KMS-11 (cell line): ENCODE measurements at regions not wholly inside any gene's neighbourhood (a gene's known extent, or its start where the extent isn't known, plus 50 kb on each side); places are given as distances from the start of the nearest gene placed in this dataset.

ENCODE experiments used
- H2AFZ ChIP-seq: fragments of 200-600 bp; sonication (generic); 2 replicates; pipeline ENCODE4 v1.6.1; 2016; ENCODE audit warnings: antibody characterized with exemption, mixed run types, low read depth
- H3K27ac ChIP-seq: fragments of 200-600 bp; sonication (generic); 2 replicates; pipeline ENCODE4 v1.6.1; 2016; ENCODE audit warnings: mild to moderate bottlenecking, mixed run types
- H3K27me3 ChIP-seq: fragments of 200-600 bp; sonication (generic); 2 replicates; pipeline ENCODE4 v1.6.1; 2017; ENCODE audit warnings: mild to moderate bottlenecking, low read depth, mixed run types, moderate library complexity; ENCODE audit not compliant: insufficient read depth
- H3K36me3 ChIP-seq: fragments of 200-600 bp; sonication (generic); 2 replicates; pipeline ENCODE4 v1.6.1; 2017; ENCODE audit warnings: mild to moderate bottlenecking, mixed run types; ENCODE audit not compliant: insufficient read depth
- H3K4me1 ChIP-seq: fragments of 200-600 bp; sonication (generic); 2 replicates; pipeline ENCODE4 v1.6.1; 2016; ENCODE audit warnings: mild to moderate bottlenecking, low read depth, mixed run types; ENCODE audit not compliant: poor library complexity, severe bottlenecking
- H3K4me2 ChIP-seq: fragments of 200-600 bp; sonication (generic); 2 replicates; pipeline ENCODE4 v1.7.0; 2016; ENCODE audit warnings: mild to moderate bottlenecking, mixed run types
- H3K4me3 ChIP-seq: fragments of 200-600 bp; sonication (generic); IDR thresholded peaks from 2 replicates; pipeline ENCODE4 v1.6.1; 2017; ENCODE audit warnings: low read depth, low read length, mixed read lengths; ENCODE audit not compliant: insufficient read depth
- H3K79me2 ChIP-seq: fragments of 200-600 bp; sonication (generic); 2 replicates; pipeline ENCODE4 v1.6.1; 2016; ENCODE audit warnings: low read depth, mixed run types; ENCODE audit not compliant: insufficient read depth
- H3K9ac ChIP-seq: fragments of 200-600 bp; sonication (generic); 2 replicates; pipeline ENCODE4 v1.6.1; 2016; ENCODE audit warnings: mild to moderate bottlenecking, mixed run types
- H4K20me1 ChIP-seq: fragments of 200-600 bp; sonication (generic); 2 replicates; pipeline ENCODE4 v1.6.1; 2016; ENCODE audit warnings: mild to moderate bottlenecking, mixed run types; ENCODE audit not compliant: insufficient read depth
- TF ChIP-seq, protein P1 (sequence below): fragments of 200-600 bp; sonication (generic); conservative IDR thresholded peaks from 2 replicates; pipeline ENCODE4 v1.6.1; 2017; ENCODE audit warnings: low read depth, mild to moderate bottlenecking, antibody characterized with exemption, low read length, moderate library complexity, mixed read lengths

DNA sequence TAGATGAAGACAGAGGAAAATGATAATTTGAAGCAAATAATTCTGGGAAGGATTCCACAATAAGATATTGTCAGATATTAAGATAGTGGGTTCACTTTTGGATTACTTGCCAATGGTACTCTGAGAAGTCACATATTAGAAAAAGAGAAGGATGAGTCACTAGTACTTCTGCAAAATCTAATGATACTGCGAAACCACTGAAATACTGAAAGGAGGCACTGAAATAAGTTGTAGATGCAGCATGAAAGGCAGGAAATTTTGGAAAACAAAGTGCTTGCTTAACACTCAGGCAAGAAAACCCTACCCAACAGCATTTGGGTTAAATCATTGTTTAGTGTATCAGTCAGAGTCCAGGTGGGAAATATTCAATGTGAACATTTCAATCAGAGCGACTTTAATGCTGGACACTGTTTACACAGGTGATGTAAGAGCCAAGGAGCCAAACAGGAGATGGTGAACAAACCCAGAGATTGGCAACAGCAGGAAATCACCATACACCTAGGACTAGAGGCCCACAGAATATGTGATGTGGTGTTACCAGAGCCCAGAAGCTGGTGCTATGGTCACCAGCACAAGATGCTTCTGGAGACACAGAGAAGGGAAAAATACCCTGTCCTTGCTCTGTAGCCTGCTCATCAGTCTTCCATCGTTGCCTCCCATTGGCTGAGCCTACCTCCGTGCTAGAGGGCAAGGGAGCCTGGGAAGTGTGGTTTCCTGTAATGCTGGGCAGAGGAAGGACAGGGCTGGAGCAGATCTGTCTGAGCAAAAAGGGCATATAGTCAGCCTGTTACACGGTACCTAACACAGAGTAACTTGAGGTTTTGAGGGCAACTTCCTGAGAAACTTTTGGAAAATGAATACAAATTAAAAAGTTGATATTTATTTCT, 204.7 kb upstream of the ITGA4 start:
- TF ChIP-seq, protein P1, sequence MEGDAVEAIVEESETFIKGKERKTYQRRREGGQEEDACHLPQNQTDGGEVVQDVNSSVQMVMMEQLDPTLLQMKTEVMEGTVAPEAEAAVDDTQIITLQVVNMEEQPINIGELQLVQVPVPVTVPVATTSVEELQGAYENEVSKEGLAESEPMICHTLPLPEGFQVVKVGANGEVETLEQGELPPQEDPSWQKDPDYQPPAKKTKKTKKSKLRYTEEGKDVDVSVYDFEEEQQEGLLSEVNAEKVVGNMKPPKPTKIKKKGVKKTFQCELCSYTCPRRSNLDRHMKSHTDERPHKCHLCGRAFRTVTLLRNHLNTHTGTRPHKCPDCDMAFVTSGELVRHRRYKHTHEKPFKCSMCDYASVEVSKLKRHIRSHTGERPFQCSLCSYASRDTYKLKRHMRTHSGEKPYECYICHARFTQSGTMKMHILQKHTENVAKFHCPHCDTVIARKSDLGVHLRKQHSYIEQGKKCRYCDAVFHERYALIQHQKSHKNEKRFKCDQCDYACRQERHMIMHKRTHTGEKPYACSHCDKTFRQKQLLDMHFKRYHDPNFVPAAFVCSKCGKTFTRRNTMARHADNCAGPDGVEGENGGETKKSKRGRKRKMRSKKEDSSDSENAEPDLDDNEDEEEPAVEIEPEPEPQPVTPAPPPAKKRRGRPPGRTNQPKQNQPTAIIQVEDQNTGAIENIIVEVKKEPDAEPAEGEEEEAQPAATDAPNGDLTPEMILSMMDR = no peak
- no peaks in the 10 kb centered on the region for H3K79me2 ChIP-seq
- H3K4me2 ChIP-seq = no peak overlapping the region
- no peaks in the 10 kb centered on the region for H3K4me1 ChIP-seq
- no peak overlapping the region for H3K4me3 ChIP-seq
- H3K27me3 ChIP-seq = no peaks in the 10 kb centered on the region
- H3K36me3 ChIP-seq = no peaks in the 10 kb centered on the region
- no peaks in the 10 kb centered on the region for H4K20me1 ChIP-seq
- no peak overlapping the region for H3K9ac ChIP-seq
- H2AFZ ChIP-seq = no peak overlapping the region
- no peak overlapping the region for H3K27ac ChIP-seq

DNA sequence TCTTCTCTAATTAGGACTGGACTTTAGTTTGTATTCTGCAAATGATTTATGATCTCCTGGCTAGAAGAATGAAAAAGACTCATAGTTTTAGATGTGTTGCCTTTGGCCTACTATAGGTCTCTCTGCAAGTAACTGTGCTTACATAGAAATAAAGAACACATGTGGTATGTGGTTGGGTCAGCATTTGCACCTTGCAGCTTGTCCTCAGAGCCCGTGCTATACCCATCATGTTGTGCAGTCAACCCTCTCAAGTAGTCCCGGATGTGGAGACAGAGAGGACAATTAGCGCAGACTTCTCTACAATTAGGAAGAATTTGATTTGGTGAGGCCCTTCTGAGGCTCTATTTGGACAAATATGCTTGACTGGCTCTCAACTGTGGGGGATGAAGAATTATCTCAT, 203.7 kb upstream of the ITGA4 start:
- no peaks in the 10 kb centered on the region for H3K27me3 ChIP-seq
- no peaks in the 10 kb centered on the region for H3K79me2 ChIP-seq
- no peak overlapping the region for H2AFZ ChIP-seq
- H3K9ac ChIP-seq = no peak overlapping the region
- H4K20me1 ChIP-seq = no peaks in the 10 kb centered on the region
- TF ChIP-seq, protein P1 = no peak
- no peaks in the 10 kb centered on the region for H3K36me3 ChIP-seq
- H3K27ac ChIP-seq = no peak overlapping the region
- no peaks in the 10 kb centered on the region for H3K4me1 ChIP-seq
- no peak overlapping the region for H3K4me2 ChIP-seq
- H3K4me3 ChIP-seq = no peak overlapping the region

DNA sequence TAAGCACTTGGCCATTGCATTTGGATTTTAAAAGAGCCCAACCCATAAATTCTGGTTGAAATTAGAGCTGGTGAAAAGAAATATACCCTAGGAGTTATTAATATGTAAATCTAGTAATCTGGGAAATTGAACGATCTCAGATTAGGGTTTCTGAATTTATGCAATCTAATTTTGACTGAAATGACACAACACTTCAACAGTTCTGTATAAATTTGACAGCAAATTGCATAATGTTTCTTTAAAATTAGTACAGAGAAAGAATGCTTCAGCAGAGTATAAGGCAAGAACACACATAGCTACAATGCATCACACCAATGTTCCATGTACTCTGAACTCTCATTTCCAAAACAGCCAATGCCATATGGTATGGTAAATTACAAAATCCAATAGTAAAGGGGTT, 201.5 kb upstream of the ITGA4 start:
- no peaks in the 10 kb centered on the region for H3K27me3 ChIP-seq
- H3K4me1 ChIP-seq = no peaks in the 10 kb centered on the region
- H3K27ac ChIP-seq = no peak overlapping the region
- H3K4me3 ChIP-seq = no peak overlapping the region
- H3K36me3 ChIP-seq = no peaks in the 10 kb centered on the region
- H3K9ac ChIP-seq = no peak overlapping the region
- no peak overlapping the region for H3K4me2 ChIP-seq
- no peaks in the 10 kb centered on the region for H4K20me1 ChIP-seq
- H3K79me2 ChIP-seq = no peaks in the 10 kb centered on the region
- TF ChIP-seq, protein P1 = no peak
- no peak overlapping the region for H2AFZ ChIP-seq

DNA sequence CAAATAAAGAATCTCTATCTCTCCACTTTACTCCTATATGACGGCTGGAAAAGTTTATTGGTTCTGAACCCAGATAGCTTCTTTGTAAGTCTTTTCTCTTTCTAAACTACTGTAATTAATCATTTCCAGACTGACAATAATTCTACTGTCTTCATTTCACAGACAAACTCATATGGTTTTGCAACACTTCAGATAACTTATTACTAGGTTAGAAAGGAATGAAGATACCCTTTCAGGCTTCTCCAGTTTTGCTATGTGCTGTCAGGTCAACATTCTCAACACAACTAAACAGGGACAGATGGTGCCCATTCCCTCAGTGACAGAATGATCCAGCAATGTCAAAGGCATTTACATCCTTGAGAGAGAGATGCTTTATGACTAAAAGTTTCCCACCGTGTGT, 198.5 kb upstream of the ITGA4 start:
- Histone ChIP-seq H2AFZ (no peak overlapping the region), H4K20me1 (no peaks in the 10 kb centered on the region), H3K4me1 (no peaks in the 10 kb centered on the region), H3K36me3 (no peaks in the 10 kb centered on the region), H3K4me3 (no peak overlapping the region), H3K27me3 (no peaks in the 10 kb centered on the region), H3K4me2 (no peak overlapping the region), H3K79me2 (no peaks in the 10 kb centered on the region), H3K27ac (no peak overlapping the region), H3K9ac (no peak overlapping the region)
- TF ChIP-seq, protein P1 = no peak
